GM12892 (cell line): ENCODE measurements at regions not wholly inside any gene's neighbourhood (a gene's known extent, or its start where the extent isn't known, plus 50 kb on each side); places are given as distances from the start of the nearest gene placed in this dataset.

Experiments used
- POLR2A ChIP-seq: IDR thresholded peaks from 2 replicates; pipeline ENCODE4 v1.6.1; 2011; ENCODE audit warnings: low read depth, low read length, control low read depth
- TAF1 ChIP-seq: IDR thresholded peaks from 2 replicates; pipeline ENCODE4 v1.6.1; 2011; ENCODE audit warnings: low read depth, mild to moderate bottlenecking, control low read depth, low read length, borderline replicate concordance

DNA sequence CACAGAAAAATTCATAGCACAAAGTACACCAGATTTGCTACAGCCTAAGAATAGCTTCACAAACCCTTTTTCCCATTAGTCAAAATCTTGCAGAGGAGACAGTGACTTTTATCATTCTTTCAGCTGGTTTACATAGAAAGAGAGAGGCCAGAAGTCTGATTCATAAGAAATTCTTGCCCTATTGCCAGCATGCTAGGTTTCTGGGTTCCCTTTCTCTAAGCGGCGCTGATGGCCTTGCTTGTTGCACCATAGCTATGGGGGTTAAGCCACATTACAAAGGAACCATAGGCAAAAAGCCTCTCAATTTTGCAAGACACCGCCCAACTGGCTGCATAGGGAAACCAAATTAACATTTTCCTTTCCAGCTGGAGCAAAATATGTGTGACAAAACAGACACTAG lies 87.4 kb downstream of the ZNF467 start:
- TF ChIP-seq TAF1 (no peak), POLR2A (no peak)
